WTC11 (cell line): ENCODE measurements at regions not wholly inside any gene's neighbourhood (a gene's known extent, or its start where the extent isn't known, plus 50 kb on each side); places are given as distances from the start of the nearest gene placed in this dataset.

Experiments used
- ATAC-seq: fragments of 200-7000 bp; cut with Tn5 transposase; 2 replicates; pipeline ENCODE4 v1.10.0; 2021; ENCODE audit warnings: mild to moderate bottlenecking, moderate library complexity
- CTCF ChIA-PET: fragments of 300-600 bp; sonication (Branson Sonifier 250); formaldehyde crosslinking; loops from one replicate; lab custom pipeline; 2021; ENCODE audit warnings: antibody characterized with exemption; lab: Charles Lee
- POLR2A ChIA-PET: fragments of 350-600 bp; sonication (Branson Sonifier 250); formaldehyde crosslinking; loops from one replicate; lab custom pipeline; 2021; ENCODE audit warnings: antibody characterized with exemption; lab: Charles Lee
- DNase-seq: peaks from one replicate; pipeline ENCODE4 v3.0.0; 2021; ENCODE audit warnings: low spot score
- H3K27ac Mint-ChIP-seq: 2 replicates; pipeline ENCODE4 v1.8.0; 2021; ENCODE audit warnings: mixed read lengths
- H3K27me3 Mint-ChIP-seq: 2 replicates; pipeline ENCODE4 v1.8.0; 2021; ENCODE audit warnings: low read depth, mild to moderate bottlenecking, moderate library complexity, mixed read lengths
- H3K36me3 Mint-ChIP-seq: 2 replicates; pipeline ENCODE4 v1.8.0; 2021; ENCODE audit warnings: mixed read lengths
- H3K4me1 Mint-ChIP-seq: 2 replicates; pipeline ENCODE4 v1.8.0; 2022; ENCODE audit warnings: mixed read lengths
- H3K4me3 Mint-ChIP-seq: 2 replicates; pipeline ENCODE4 v1.8.0; 2021; ENCODE audit warnings: mild to moderate bottlenecking, moderate library complexity, mixed read lengths
- H3K9me3 Mint-ChIP-seq: 2 replicates; pipeline ENCODE4 v1.8.0; 2021; ENCODE audit warnings: mixed read lengths
- ATF3 ChIP-seq: sonication (generic); formaldehyde crosslinking; conservative IDR thresholded peaks from 2 replicates; pipeline ENCODE4 v1.8.1; 2022; ENCODE audit warnings: mild to moderate bottlenecking, missing genetic modification reagents
- CREB1 ChIP-seq: sonication (generic); formaldehyde crosslinking; IDR thresholded peaks from 2 replicates; pipeline ENCODE4 v1.8.0; 2023; ENCODE audit warnings: mild to moderate bottlenecking, missing genetic modification reagents
- CREM ChIP-seq: sonication (generic); formaldehyde crosslinking; IDR thresholded peaks from 2 replicates; pipeline ENCODE4 v1.8.1; 2022; ENCODE audit warnings: mild to moderate bottlenecking, missing genetic modification reagents, moderate library complexity
- CTCF ChIP-seq: fragments of 200-600 bp; IDR thresholded peaks from 2 replicates; pipeline ENCODE4 v1.8.0; 2022; ENCODE audit warnings: antibody characterized with exemption
- EMX1 ChIP-seq: fragments of 250-450 bp; sonication (Bioruptor Pico); IDR thresholded peaks from 2 replicates; pipeline ENCODE4 v1.8.0; 2021; ENCODE audit warnings: mild to moderate bottlenecking
- ERG ChIP-seq: fragments of 250-450 bp; sonication (Bioruptor Pico); IDR thresholded peaks from 2 replicates; pipeline ENCODE4 v1.8.0; 2021; ENCODE audit warnings: mild to moderate bottlenecking
- ETV6 ChIP-seq: sonication (generic); formaldehyde crosslinking; IDR thresholded peaks from 2 replicates; pipeline ENCODE4 v1.8.1; 2022; ENCODE audit warnings: mild to moderate bottlenecking, missing genetic modification reagents
- FOXP1 ChIP-seq: sonication (generic); formaldehyde crosslinking; IDR thresholded peaks from 2 replicates; pipeline ENCODE4 v1.8.0; 2022; ENCODE audit warnings: missing genetic modification reagents, mild to moderate bottlenecking, moderate library complexity, borderline replicate concordance
- FOXP4 ChIP-seq: sonication (generic); formaldehyde crosslinking; IDR thresholded peaks from 2 replicates; pipeline ENCODE4 v1.8.0; 2022; ENCODE audit warnings: mild to moderate bottlenecking, missing genetic modification reagents
- JAZF1 ChIP-seq: fragments of 250-450 bp; sonication (Bioruptor Pico); IDR thresholded peaks from 2 replicates; pipeline ENCODE4 v1.9.0; 2021; ENCODE audit warnings: moderate library complexity, mild to moderate bottlenecking, inconsistent platforms
- MXD4 ChIP-seq: fragments of 250-450 bp; sonication (Bioruptor Pico); IDR thresholded peaks from 2 replicates; pipeline ENCODE4 v1.8.0; 2021; ENCODE audit warnings: mild to moderate bottlenecking, moderate library complexity, borderline replicate concordance
- NFYB ChIP-seq: sonication (generic); formaldehyde crosslinking; conservative IDR thresholded peaks from 2 replicates; pipeline ENCODE4 v1.8.0; 2022; ENCODE audit warnings: low read depth, missing genetic modification reagents
- RORB ChIP-seq: fragments of 250-450 bp; sonication (Bioruptor Pico); IDR thresholded peaks from 2 replicates; pipeline ENCODE4 v1.9.0; 2021; ENCODE audit warnings: mild to moderate bottlenecking
- SMAD3 ChIP-seq: sonication (generic); formaldehyde crosslinking; IDR thresholded peaks from 2 replicates; pipeline ENCODE4 v1.8.0; 2022; ENCODE audit warnings: missing genetic modification reagents, mild to moderate bottlenecking, borderline replicate concordance
- TCF7 ChIP-seq: sonication (generic); formaldehyde crosslinking; IDR thresholded peaks from 2 replicates; pipeline ENCODE4 v1.8.0; 2022; ENCODE audit warnings: mild to moderate bottlenecking, low read depth, missing genetic modification reagents, moderate library complexity
- USF1 ChIP-seq: sonication (generic); formaldehyde crosslinking; IDR thresholded peaks from 2 replicates; pipeline ENCODE4 v1.8.0; 2022; ENCODE audit warnings: mild to moderate bottlenecking, missing genetic modification reagents
- USF2 ChIP-seq: sonication (generic); formaldehyde crosslinking; IDR thresholded peaks from 2 replicates; pipeline ENCODE4 v1.8.1; 2023; ENCODE audit warnings: mild to moderate bottlenecking, missing genetic modification reagents, moderate library complexity
- ZBTB21 ChIP-seq: sonication (generic); formaldehyde crosslinking; IDR thresholded peaks from 2 replicates; pipeline ENCODE4 v1.8.1; 2023; ENCODE audit warnings: mild to moderate bottlenecking, missing genetic modification reagents, borderline replicate concordance
- ZNF138 ChIP-seq: sonication (generic); formaldehyde crosslinking; conservative IDR thresholded peaks from 2 replicates; pipeline ENCODE4 v1.8.1; 2022; ENCODE audit warnings: mild to moderate bottlenecking, moderate library complexity, missing genetic modification reagents
- ZNF317 ChIP-seq: sonication (generic); formaldehyde crosslinking; IDR thresholded peaks from 2 replicates; pipeline ENCODE4 v1.8.1; 2023; ENCODE audit warnings: low read depth, mild to moderate bottlenecking, moderate library complexity, missing genetic modification reagents, borderline replicate concordance
- ZNF423 ChIP-seq: fragments of 250-450 bp; sonication (Bioruptor Pico); IDR thresholded peaks from 2 replicates; pipeline ENCODE4 v2.1.2; 2022; ENCODE audit warnings: mild to moderate bottlenecking, moderate library complexity
- ZNF512 ChIP-seq: sonication (generic); formaldehyde crosslinking; IDR thresholded peaks from 2 replicates; pipeline ENCODE4 v1.8.1; 2022; ENCODE audit warnings: missing genetic modification reagents, borderline replicate concordance
- ZNF532 ChIP-seq: fragments of 250-450 bp; sonication (Bioruptor Pico); IDR thresholded peaks from 2 replicates; pipeline ENCODE4 v1.9.0; 2021; ENCODE audit warnings: mild to moderate bottlenecking, borderline replicate concordance
- ZNF671 ChIP-seq: fragments of 250-450 bp; sonication (Bioruptor Pico); IDR thresholded peaks from 2 replicates; pipeline ENCODE4 v1.8.0; 2021; ENCODE audit warnings: mild to moderate bottlenecking

- CTCF ChIA-PET: no interaction called here
- no peak overlapping the region for H3K27ac Mint-ChIP-seq
- peaks cover 13% of the 10 kb centered on the region for H3K4me1 Mint-ChIP-seq
- POLR2A ChIA-PET: no interaction called here
- TF ChIP-seq SMAD3 (CRISPR knock-in tag) (no peak), FOXP1 (CRISPR knock-in tag) (no peak), EMX1 (CRISPR knock-in tag) (no peak), FOXP4 (CRISPR knock-in tag) (no peak), USF1 (CRISPR knock-in tag) (no peak), ERG (no peak), USF2 (CRISPR knock-in tag) (no peak), ATF3 (no peak), TCF7 (CRISPR knock-in tag) (no peak), ZNF317 (CRISPR knock-in tag) (no peak)
- ATAC-seq (no peak), DNase-seq (no peak)
- peaks cover 21% of the 10 kb centered on the region for H3K9me3 Mint-ChIP-seq
- no peak overlapping the region for H3K4me3 Mint-ChIP-seq
- peaks cover 14% of the 10 kb centered on the region for H3K36me3 Mint-ChIP-seq
- H3K27me3 Mint-ChIP-seq: no peaks in the 10 kb centered on the region
Measured at GRCh38 chr6:141202626-141203025, 930.1 kb upstream of the GJE1 start.

GRCh38 chr6:141199074-141199473, 933.7 kb upstream of the GJE1 start:
- H3K4me1 Mint-ChIP-seq: peaks cover 13% of the 10 kb centered on the region
- H3K27ac Mint-ChIP-seq: no peak overlapping the region
- H3K4me3 Mint-ChIP-seq: no peak overlapping the region
- TF ChIP-seq ZBTB21 (CRISPR knock-in tag): no peak
- no peak for TF ChIP-seq JAZF1 (CRISPR knock-in tag)
- TF ChIP-seq ETV6 (CRISPR knock-in tag): no peak
- TF ChIP-seq ZNF317 (CRISPR knock-in tag): no peak
- TF ChIP-seq RORB (CRISPR knock-in tag): no peak
- no peak for TF ChIP-seq ZNF138
- TF ChIP-seq CTCF: no peak
- TF ChIP-seq ZNF532 (CRISPR knock-in tag): no peak
- no peak for TF ChIP-seq ZNF512 (CRISPR knock-in tag)
- no peak for TF ChIP-seq CREB1 (CRISPR knock-in tag)
- TF ChIP-seq ZNF671 (CRISPR knock-in tag): no peak
- TF ChIP-seq ZNF423 (CRISPR knock-in tag): no peak
- no peak for TF ChIP-seq CREM
- TF ChIP-seq MXD4 (CRISPR knock-in tag): no peak
- no peak for TF ChIP-seq NFYB (CRISPR knock-in tag)
- TF ChIP-seq FOXP1 (CRISPR knock-in tag): no peak
- H3K36me3 Mint-ChIP-seq: peaks cover 19% of the 10 kb centered on the region
- CTCF ChIA-PET: no interaction called here
- POLR2A ChIA-PET: no interaction called here
- H3K9me3 Mint-ChIP-seq: peaks cover 26% of the 10 kb centered on the region
- no peaks in the 10 kb centered on the region for H3K27me3 Mint-ChIP-seq
- ATAC-seq (peak; percentile 52; the same call in 1 of the 2 replicates), DNase-seq (no peak)
